Duodenal mucosa (tissue), 2 donors: ENCODE measurements at regions not wholly inside any gene's neighbourhood (a gene's known extent, or its start where the extent isn't known, plus 50 kb on each side); places are given as distances from the start of the nearest gene placed in this dataset.

Experiments
- H3K27ac ChIP-seq: one replicate; pipeline ENCODE4 v1.7.0; 2013; ENCODE audit warnings: low read depth, low read length
- H3K27me3 ChIP-seq, 2 donors: one replicate each; pipeline ENCODE4 v1.7.0; 2013; ENCODE audit warnings: low read length in 2 of 2, control low read depth in 1 of 2; ENCODE audit not compliant: insufficient read depth in 2 of 2, control insufficient read depth in 1 of 2
- H3K36me3 ChIP-seq, 2 donors: one replicate each; pipeline ENCODE4 v1.7.0; 2013; ENCODE audit warnings: low read length in 2 of 2, control low read depth in 1 of 2; ENCODE audit not compliant: insufficient read depth in 2 of 2, control insufficient read depth in 1 of 2
- H3K4me1 ChIP-seq, 2 donors: one replicate each; pipeline ENCODE4 v1.7.0; 2013; ENCODE audit warnings: low read length in 2 of 2, control low read depth in 1 of 2; ENCODE audit not compliant: insufficient read depth in 2 of 2, control insufficient read depth in 1 of 2
- H3K4me3 ChIP-seq, 2 donors: one replicate each; pipeline ENCODE4 v1.7.0; 2013; ENCODE audit warnings: low read length in 2 of 2, low read depth in 1 of 2
- H3K9ac ChIP-seq, 2 donors: one replicate each; pipeline ENCODE4 v1.7.0; 2013; ENCODE audit warnings: low read length in 2 of 2, low read depth in 1 of 2
- H3K9me3 ChIP-seq, 2 donors: one replicate each; pipeline ENCODE4 v1.7.0; 2013; ENCODE audit warnings: low read length in 2 of 2, control low read depth in 1 of 2; ENCODE audit not compliant: control insufficient read depth in 1 of 2

GRCh38 chr12:132386926-132387497, 57.6 kb upstream of the GALNT9 start:
- Histone ChIP-seq H3K36me3 (no peaks in the 10 kb centered on the region), H3K4me3 (no peak overlapping the region), H3K9ac (no peak overlapping the region), H3K27ac (no peak overlapping the region), H3K4me1 (no peaks in the 10 kb centered on the region), H3K27me3 (peaks cover 17 to 28% of the 10 kb centered on the region in 2 donors), H3K9me3 (no peaks in the 10 kb centered on the region)

DNA sequence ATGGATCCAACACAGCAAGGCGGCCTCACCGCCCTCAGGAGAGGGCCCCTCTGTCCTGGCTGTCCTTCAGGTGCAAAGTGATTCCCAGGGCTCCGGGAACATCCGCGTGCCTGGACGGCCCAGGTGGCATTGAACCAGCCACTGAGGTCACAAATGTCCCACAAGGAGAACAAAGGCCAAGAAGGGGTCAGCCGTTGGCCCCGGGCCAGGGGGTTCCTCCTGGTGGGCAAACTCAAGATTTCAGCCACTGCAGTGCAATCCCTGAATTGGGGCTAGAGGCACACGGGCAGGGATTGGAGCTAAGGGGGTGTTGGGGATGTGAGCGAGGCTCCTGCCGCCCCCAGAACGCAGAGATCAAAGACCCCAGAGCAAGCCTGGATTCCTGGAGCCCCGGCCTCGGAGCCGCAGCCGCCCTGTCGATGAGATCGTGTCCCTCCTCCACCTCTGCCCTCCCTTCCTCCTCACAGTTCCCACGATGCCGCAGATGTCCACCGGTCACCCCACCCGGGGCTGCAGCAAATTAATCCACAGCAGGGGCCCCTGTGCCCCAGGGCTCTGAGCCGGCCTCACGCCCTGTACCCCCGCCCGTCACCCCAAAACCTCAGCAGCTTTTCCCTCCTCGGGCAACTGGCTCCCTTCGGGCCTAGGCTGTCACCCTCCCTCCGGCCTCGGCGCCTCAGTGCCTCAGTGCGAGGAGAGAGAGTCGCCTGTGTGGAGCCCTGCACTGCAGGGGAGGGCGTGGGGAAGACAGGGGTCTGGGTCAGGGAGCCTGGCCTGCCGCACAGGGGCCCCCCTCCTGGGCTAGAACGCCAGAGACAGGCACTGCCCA, 56.7 kb upstream of the GALNT9 start:
- no peaks in the 10 kb centered on the region for H3K36me3 ChIP-seq
- H3K27me3 ChIP-seq: peaks cover 18 to 33% of the 10 kb centered on the region in 2 donors
- H3K9me3 ChIP-seq: no peaks in the 10 kb centered on the region
- no peak overlapping the region for H3K4me3 ChIP-seq
- no peaks in the 10 kb centered on the region for H3K4me1 ChIP-seq
- no peak overlapping the region for H3K9ac ChIP-seq
- H3K27ac ChIP-seq: no peak overlapping the region

- H3K27me3 ChIP-seq: peaks cover 25 to 41% of the 10 kb centered on the region in 2 donors
- H3K4me1 ChIP-seq: no peaks in the 10 kb centered on the region
- H3K36me3 ChIP-seq: no peaks in the 10 kb centered on the region
- no peaks in the 10 kb centered on the region for H3K9me3 ChIP-seq
- H3K4me3 ChIP-seq: no peak overlapping the region
- H3K27ac ChIP-seq: no peak overlapping the region
- no peak overlapping the region for H3K9ac ChIP-seq
Measured at GRCh38 chr12:132384916-132385774, 55.8 kb upstream of the GALNT9 start.

DNA sequence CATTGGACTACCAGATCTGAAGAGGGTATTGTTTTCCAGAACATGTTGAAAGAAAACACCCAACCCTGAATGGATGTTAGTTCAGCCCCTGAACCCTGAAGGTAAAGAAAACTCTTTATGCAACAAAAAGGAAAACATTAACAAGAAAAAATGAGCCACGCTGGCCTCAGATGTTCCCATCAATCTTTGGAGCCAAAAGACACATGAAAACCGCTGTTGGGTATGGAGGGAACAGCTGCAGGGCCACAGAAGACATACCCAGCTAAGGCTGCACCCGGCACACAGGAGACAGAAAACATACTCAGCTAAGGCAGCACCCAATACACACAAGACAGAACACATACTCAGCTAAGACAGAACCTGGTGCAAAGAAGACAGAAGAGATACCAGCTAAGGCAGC, 51.3 kb upstream of the GALNT9 start:
- H3K36me3 ChIP-seq: no peaks in the 10 kb centered on the region
- H3K27me3 ChIP-seq: peaks cover 26 to 44% of the 10 kb centered on the region in 2 donors
- no peaks in the 10 kb centered on the region for H3K9me3 ChIP-seq
- H3K9ac ChIP-seq: no peak overlapping the region
- no peak overlapping the region for H3K27ac ChIP-seq
- H3K4me1 ChIP-seq: no peaks in the 10 kb centered on the region
- no peak overlapping the region for H3K4me3 ChIP-seq

GRCh38 chr12:132379996-132380395, 50.6 kb upstream of the GALNT9 start:
- H3K9me3 ChIP-seq: no peaks in the 10 kb centered on the region
- H3K27me3 ChIP-seq: peaks cover 24 to 39% of the 10 kb centered on the region in 2 donors
- no peak overlapping the region for H3K27ac ChIP-seq
- H3K4me1 ChIP-seq: no peaks in the 10 kb centered on the region
- H3K4me3 ChIP-seq: no peak overlapping the region
- H3K9ac ChIP-seq: no peak overlapping the region
- H3K36me3 ChIP-seq: no peaks in the 10 kb centered on the region

DNA sequence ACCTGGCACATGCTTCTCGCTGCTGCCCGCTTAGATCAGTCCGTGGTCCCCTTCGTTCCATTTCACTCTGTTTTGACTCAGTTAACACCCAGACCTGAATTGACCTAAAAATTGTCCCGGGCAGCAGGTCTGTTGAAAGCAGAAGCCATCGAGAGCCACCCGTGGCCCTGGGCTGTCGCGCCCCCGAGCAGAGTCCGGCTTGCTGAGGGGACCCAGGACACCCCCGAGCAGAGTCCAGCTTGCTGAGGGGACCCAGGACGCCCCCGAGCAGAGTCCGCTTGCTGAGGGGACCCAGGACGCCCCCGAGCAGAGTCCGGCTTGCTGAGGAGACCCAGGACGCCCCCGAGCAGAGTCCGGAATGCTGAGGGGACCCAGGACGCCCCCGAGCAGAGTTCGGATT, 50.2 kb upstream of the GALNT9 start:
- no peaks in the 10 kb centered on the region for H3K4me1 ChIP-seq
- H3K4me3 ChIP-seq: no peak overlapping the region
- H3K27ac ChIP-seq: no peak overlapping the region
- no peaks in the 10 kb centered on the region for H3K36me3 ChIP-seq
- no peak overlapping the region for H3K9ac ChIP-seq
- peaks cover 25 to 41% of the 10 kb centered on the region in 2 donors for H3K27me3 ChIP-seq
- no peaks in the 10 kb centered on the region for H3K9me3 ChIP-seq
